WERI-Rb-1 (cell line): ENCODE measurements at regions not wholly inside any gene's neighbourhood (a gene's known extent, or its start where the extent isn't known, plus 50 kb on each side); places are given as distances from the start of the nearest gene placed in this dataset.

Experiments
- DNase-seq: peaks from one replicate; pipeline ENCODE4 v3.0.0-alpha.2; 2020
- H3K27ac ChIP-seq: fragments of 250-450 bp; sonication (Bioruptor Pico); 2 replicates; pipeline ENCODE4 v1.5.1; 2020; ENCODE audit warnings: mild to moderate bottlenecking, moderate library complexity
- H3K27me3 ChIP-seq: fragments of 250-450 bp; sonication (Bioruptor Pico); 2 replicates; pipeline ENCODE4 v1.5.1; 2021; ENCODE audit warnings: mild to moderate bottlenecking, low read depth, moderate library complexity; ENCODE audit not compliant: insufficient read depth, severe bottlenecking
- H3K36me3 ChIP-seq: fragments of 250-450 bp; sonication (Bioruptor Pico); 2 replicates; pipeline ENCODE4 v1.5.1; 2020; ENCODE audit warnings: mild to moderate bottlenecking, moderate library complexity
- H3K4me3 ChIP-seq: 2 replicates; pipeline ENCODE4 v1.5.1; 2011; ENCODE audit warnings: low read depth, mild to moderate bottlenecking, control low read depth, low read length
- H3K9me3 ChIP-seq: fragments of 250-450 bp; sonication (Bioruptor Pico); 2 replicates; pipeline ENCODE4 v1.5.1; 2021; ENCODE audit warnings: mild to moderate bottlenecking, moderate library complexity; ENCODE audit not compliant: severe bottlenecking
- CTCF ChIP-seq: IDR thresholded peaks from 2 replicates; pipeline ENCODE4 v1.5.1; 2011; ENCODE audit warnings: low read depth, mild to moderate bottlenecking, control low read depth, inconsistent platforms, low read length

GRCh38 chr11:43582863-43583462 lies 97.6 kb upstream of the HSD17B12 start:
- no peak for DNase-seq
- no peak for TF ChIP-seq CTCF
- H3K9me3 ChIP-seq, result no peaks in the 10 kb centered on the region

GRCh38 chr11:43583548-43583947 lies 97.0 kb upstream of the HSD17B12 start:
- TF ChIP-seq CTCF, result no peak
- peaks cover 56% of the 10 kb centered on the region for H3K27me3 ChIP-seq
- H3K9me3 ChIP-seq, result no peaks in the 10 kb centered on the region
- DNase-seq, result no peak
- no peaks in the 10 kb centered on the region for H3K36me3 ChIP-seq
- no peak overlapping the region for H3K4me3 ChIP-seq
- H3K27ac ChIP-seq, result no peak overlapping the region

More at GRCh38 chr11:43582863-43583462, 97.6 kb upstream of the HSD17B12 start:
- Histone ChIP-seq H3K27me3 (peaks cover 61% of the 10 kb centered on the region), H3K4me3 (no peak overlapping the region), H3K27ac (no peak overlapping the region), H3K36me3 (no peaks in the 10 kb centered on the region)

GRCh38 chr11:43585877-43586608 lies 94.5 kb upstream of the HSD17B12 start:
- DNase-seq, result no peak
- Histone ChIP-seq H3K4me3 (no peak overlapping the region), H3K9me3 (no peaks in the 10 kb centered on the region), H3K27me3 (peaks cover 34% of the 10 kb centered on the region), H3K27ac (no peak overlapping the region), H3K36me3 (no peaks in the 10 kb centered on the region)
- TF ChIP-seq CTCF, result no peak

- H3K27ac ChIP-seq, result no peak overlapping the region
- DNase-seq, result no peak
- H3K4me3 ChIP-seq, result no peak overlapping the region
- TF ChIP-seq CTCF, result no peak
- H3K36me3 ChIP-seq, result no peaks in the 10 kb centered on the region
- no peaks in the 10 kb centered on the region for H3K9me3 ChIP-seq
- H3K27me3 ChIP-seq, result no peaks in the 10 kb centered on the region
These were observed 90.8 kb upstream of the HSD17B12 start for GRCh38 chr11:43589601-43590250.

GRCh38 chr11:43601511-43601910 lies 79.0 kb upstream of the HSD17B12 start:
- Histone ChIP-seq H3K27ac (no peak overlapping the region), H3K4me3 (no peak overlapping the region), H3K36me3 (no peaks in the 10 kb centered on the region), H3K27me3 (no peaks in the 10 kb centered on the region), H3K9me3 (no peaks in the 10 kb centered on the region)
- no peak for TF ChIP-seq CTCF
- DNase-seq, result no peak
